ENCODE measurements at regions not wholly inside any gene's neighbourhood (a gene's known extent, or its start where the extent isn't known, plus 50 kb on each side); places are given as distances from the start of the nearest gene placed in this dataset.

- Histone ChIP-seq H3K9me3 (ENCODE audit: insufficient read depth, low read length, severe bottlenecking) (no peaks in the 10 kb centered on the region), H2AFZ (ENCODE audit: low read depth, low read length) (no peak overlapping the region), H3K4me1 (ENCODE audit: insufficient read depth, low read length) (no peaks in the 10 kb centered on the region), H3K27ac (ENCODE audit: low read length) (no peak overlapping the region), H3K9ac (ENCODE audit: low read depth, low read length) (no peak overlapping the region), H3K27me3 (ENCODE audit: insufficient read depth, low read length, poor library complexity) (peaks cover 11% of the 10 kb centered on the region), H3K79me2 (ENCODE audit: insufficient read depth, low read length) (no peaks in the 10 kb centered on the region), H3K36me3 (ENCODE audit: insufficient read depth, low read length) (no peaks in the 10 kb centered on the region), H3K4me3 (ENCODE audit: low read depth in 1 of 2, low read length in 2 of 2) (no peak overlapping the region), H4K20me1 (ENCODE audit: insufficient read depth, low read length) (no peaks in the 10 kb centered on the region), H3K4me2 (ENCODE audit: insufficient read depth, low read length) (no peak overlapping the region)
- DNase-seq (no peak), ATAC-seq (ENCODE audit: insufficient read depth, low read depth) (no peak)
- TF ChIP-seq EZH2 (IDR thresholded peaks at IDR 0.05; ENCODE audit: borderline replicate concordance, low read depth, low read length, severe bottlenecking) (no peak), CTCF (IDR thresholded peaks at IDR 0.05; ENCODE audit: borderline replicate concordance, extremely low read depth, low read length, poor library complexity, severe bottlenecking) (no peak)
Measured at GRCh38 chr11:131288521-131289091, 81.8 kb upstream of the NTM start.

DNA sequence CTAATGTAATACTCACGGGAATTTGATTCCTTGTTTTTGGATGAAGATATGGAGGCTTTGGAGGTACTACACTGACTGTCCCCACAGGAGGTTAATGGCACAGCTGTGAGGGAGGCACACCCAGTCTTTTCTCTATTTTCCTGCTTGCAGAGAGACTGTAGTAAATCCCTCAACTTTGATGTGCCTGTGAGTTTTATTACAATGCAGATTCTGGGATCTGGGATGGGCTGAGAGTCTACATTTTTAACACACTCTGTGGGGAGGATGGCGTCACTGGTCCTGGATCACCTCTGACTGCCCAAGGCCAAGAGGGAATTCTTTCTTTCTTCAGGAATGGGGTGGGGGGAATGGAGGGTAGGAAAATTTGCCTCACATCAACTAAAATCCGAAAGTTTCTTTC lies 80.2 kb upstream of the NTM start:
- Histone ChIP-seq H3K4me1 (ENCODE audit: insufficient read depth, low read length) (no peaks in the 10 kb centered on the region), H2AFZ (ENCODE audit: low read depth, low read length) (no peak overlapping the region), H3K9ac (ENCODE audit: low read depth, low read length) (no peak overlapping the region), H4K20me1 (ENCODE audit: insufficient read depth, low read length) (no peaks in the 10 kb centered on the region), H3K79me2 (ENCODE audit: insufficient read depth, low read length) (no peaks in the 10 kb centered on the region), H3K4me2 (ENCODE audit: insufficient read depth, low read length) (no peak overlapping the region), H3K27me3 (ENCODE audit: insufficient read depth, low read length, poor library complexity) (peaks cover 5% of the 10 kb centered on the region), H3K36me3 (ENCODE audit: insufficient read depth, low read length) (no peaks in the 10 kb centered on the region), H3K9me3 (ENCODE audit: insufficient read depth, low read length, severe bottlenecking) (no peaks in the 10 kb centered on the region), H3K4me3 (ENCODE audit: low read depth in 1 of 2, low read length in 2 of 2) (no peak overlapping the region), H3K27ac (ENCODE audit: low read length) (no peak overlapping the region)
- no peak for ATAC-seq (ENCODE audit: insufficient read depth, low read depth)
- TF ChIP-seq EZH2 (IDR thresholded peaks at IDR 0.05; ENCODE audit: borderline replicate concordance, low read depth, low read length, severe bottlenecking), result no peak
- no peak for TF ChIP-seq CTCF (IDR thresholded peaks at IDR 0.05; ENCODE audit: borderline replicate concordance, extremely low read depth, low read length, poor library complexity, severe bottlenecking)
- DNase-seq, result no peak

- Histone ChIP-seq H3K4me3 (ENCODE audit: low read depth in 1 of 2, low read length in 2 of 2) (no peak overlapping the region), H3K9me3 (ENCODE audit: insufficient read depth, low read length, severe bottlenecking) (no peaks in the 10 kb centered on the region), H3K79me2 (ENCODE audit: insufficient read depth, low read length) (no peaks in the 10 kb centered on the region), H4K20me1 (ENCODE audit: insufficient read depth, low read length) (no peaks in the 10 kb centered on the region), H3K4me1 (ENCODE audit: insufficient read depth, low read length) (no peaks in the 10 kb centered on the region), H3K36me3 (ENCODE audit: insufficient read depth, low read length) (no peaks in the 10 kb centered on the region), H2AFZ (ENCODE audit: low read depth, low read length) (no peak overlapping the region), H3K9ac (ENCODE audit: low read depth, low read length) (no peak overlapping the region), H3K27ac (ENCODE audit: low read length) (no peak overlapping the region), H3K27me3 (ENCODE audit: insufficient read depth, low read length, poor library complexity) (peaks cover 3% of the 10 kb centered on the region), H3K4me2 (ENCODE audit: insufficient read depth, low read length) (no peak overlapping the region)
- ATAC-seq (ENCODE audit: insufficient read depth, low read depth) (no peak), DNase-seq (no peak)
- no peak for TF ChIP-seq CTCF (IDR thresholded peaks at IDR 0.05; ENCODE audit: borderline replicate concordance, extremely low read depth, low read length, poor library complexity, severe bottlenecking)
- no peak for TF ChIP-seq EZH2 (IDR thresholded peaks at IDR 0.05; ENCODE audit: borderline replicate concordance, low read depth, low read length, severe bottlenecking)
Measured at GRCh38 chr11:131295986-131296385, 74.4 kb upstream of the NTM start.

GRCh38 chr11:131297441-131297840 lies 73.0 kb upstream of the NTM start:
- ATAC-seq (ENCODE audit: insufficient read depth, low read depth) (no peak), DNase-seq (no peak)
- no peak overlapping the region for H3K9ac ChIP-seq (ENCODE audit: low read depth, low read length)
- no peaks in the 10 kb centered on the region for H3K9me3 ChIP-seq (ENCODE audit: insufficient read depth, low read length, severe bottlenecking)
- no peaks in the 10 kb centered on the region for H3K36me3 ChIP-seq (ENCODE audit: insufficient read depth, low read length)
- H3K79me2 ChIP-seq (ENCODE audit: insufficient read depth, low read length), result no peaks in the 10 kb centered on the region
- H3K4me3 ChIP-seq (ENCODE audit: low read depth in 1 of 2, low read length in 2 of 2), result no peak overlapping the region
- H3K4me2 ChIP-seq (ENCODE audit: insufficient read depth, low read length), result no peak overlapping the region
- no peaks in the 10 kb centered on the region for H3K4me1 ChIP-seq (ENCODE audit: insufficient read depth, low read length)
- no peak overlapping the region for H2AFZ ChIP-seq (ENCODE audit: low read depth, low read length)
- peaks cover 3% of the 10 kb centered on the region for H3K27me3 ChIP-seq (ENCODE audit: insufficient read depth, low read length, poor library complexity)
- no peak for TF ChIP-seq CTCF (IDR thresholded peaks at IDR 0.05; ENCODE audit: borderline replicate concordance, extremely low read depth, low read length, poor library complexity, severe bottlenecking)
- TF ChIP-seq EZH2 (IDR thresholded peaks at IDR 0.05; ENCODE audit: borderline replicate concordance, low read depth, low read length, severe bottlenecking), result no peak
- no peaks in the 10 kb centered on the region for H4K20me1 ChIP-seq (ENCODE audit: insufficient read depth, low read length)
- H3K27ac ChIP-seq (ENCODE audit: low read length), result no peak overlapping the region
